Activated CD8-positive, alpha-beta T cell treated with anti-CD3 and anti-CD28 coated beads, Interleukin-2, amount 10 ng/mL, durations not matched to agents 7 days and 5 days (primary cell): ENCODE measurements at regions not wholly inside any gene's neighbourhood (a gene's known extent, or its start where the extent isn't known, plus 50 kb on each side); places are given as distances from the start of the nearest gene placed in this dataset.

Experiments
- ATAC-seq: fragments of 150-1000 bp; cut with Tn5 transposase; one replicate; pipeline ENCODE4 v1.10.0; 2021; ENCODE audit warnings: moderate library complexity
- CTCF ChIA-PET: fragments of 350-600 bp; sonication (Branson Sonifier 250); formaldehyde crosslinking; loops from one replicate; lab custom pipeline; 2021; ENCODE audit warnings: antibody characterized with exemption; lab: Charles Lee
- POLR2A ChIA-PET: fragments of 350-600 bp; sonication (Branson Sonifier 250); formaldehyde crosslinking; loops from one replicate; lab custom pipeline; 2021; ENCODE audit warnings: antibody characterized with exemption; lab: Charles Lee
- DNase-seq: peaks from one replicate; pipeline ENCODE4 v3.0.0-alpha.2; 2020
- H3K27ac Mint-ChIP-seq: one replicate; pipeline ENCODE4 v1.8.0; 2021; ENCODE audit warnings: mild to moderate bottlenecking, mixed read lengths
- H3K27me3 Mint-ChIP-seq: one replicate; pipeline ENCODE4 v1.8.0; 2021; ENCODE audit warnings: low read depth, mixed read lengths
- H3K36me3 Mint-ChIP-seq: one replicate; pipeline ENCODE4 v1.8.0; 2021; ENCODE audit warnings: low read depth, mixed read lengths
- H3K4me1 Mint-ChIP-seq: one replicate; pipeline ENCODE4 v1.8.0; 2021; ENCODE audit warnings: low read depth, mixed read lengths
- H3K4me3 Mint-ChIP-seq: one replicate; pipeline ENCODE4 v1.8.0; 2021; ENCODE audit warnings: mild to moderate bottlenecking, mixed read lengths
- H3K9me3 Mint-ChIP-seq: one replicate; pipeline ENCODE4 v1.8.0; 2022; ENCODE audit warnings: mixed read lengths; ENCODE audit not compliant: insufficient read depth

GRCh38 chr9:117546894-117547678 is 132.2 kb upstream of the ASTN2 start:
- DNase-seq (peak; percentile 24), ATAC-seq (no peak)
- Mint-ChIP-seq H3K9me3 (no peaks in the 10 kb centered on the region), H3K27me3 (no peaks in the 10 kb centered on the region), H3K36me3 (no peaks in the 10 kb centered on the region), H3K27ac (no peak overlapping the region), H3K4me3 (no peak overlapping the region), H3K4me1 (peaks cover 6% of the 10 kb centered on the region)
- ChIA-PET CTCF (interaction anchor here (1.3 to 1.5 kb wide), 2 partner anchors 9 to 59 kb away, joined by 3 to 8 read pairs; no protein-coding TSS in a partner anchor), POLR2A (no interaction called here)

- Mint-ChIP-seq H3K27ac (no peak overlapping the region), H3K4me1 (peaks cover 6% of the 10 kb centered on the region), H3K36me3 (no peaks in the 10 kb centered on the region), H3K4me3 (no peak overlapping the region), H3K27me3 (no peaks in the 10 kb centered on the region), H3K9me3 (no peaks in the 10 kb centered on the region)
- POLR2A ChIA-PET = no interaction called here
- ATAC-seq (no peak), DNase-seq (no peak)
- CTCF ChIA-PET = no interaction called here
Observed at GRCh38 chr9:117545846-117546245, 131.0 kb upstream of the ASTN2 start.

- POLR2A ChIA-PET = no interaction called here
- H3K27me3 Mint-ChIP-seq = no peaks in the 10 kb centered on the region
Observed at GRCh38 chr9:117543089-117543488, 128.2 kb upstream of the ASTN2 start.

GRCh38 chr9:117542021-117542420 is 127.2 kb upstream of the ASTN2 start:
- Mint-ChIP-seq H3K27me3 (no peaks in the 10 kb centered on the region), H3K4me3 (no peak overlapping the region), H3K4me1 (peaks cover 3% of the 10 kb centered on the region), H3K9me3 (no peaks in the 10 kb centered on the region), H3K36me3 (no peaks in the 10 kb centered on the region), H3K27ac (no peak overlapping the region)
- ChIA-PET CTCF (no interaction called here), POLR2A (no interaction called here)
- DNase-seq (no peak), ATAC-seq (no peak)

More at GRCh38 chr9:117543089-117543488, 128.2 kb upstream of the ASTN2 start:
- H3K9me3 Mint-ChIP-seq = no peaks in the 10 kb centered on the region
- peaks cover 6% of the 10 kb centered on the region for H3K4me1 Mint-ChIP-seq
- ATAC-seq (no peak), DNase-seq (no peak)
- no peaks in the 10 kb centered on the region for H3K36me3 Mint-ChIP-seq
- no peak overlapping the region for H3K4me3 Mint-ChIP-seq
- H3K27ac Mint-ChIP-seq = no peak overlapping the region
- CTCF ChIA-PET = no interaction called here

GRCh38 chr9:117541181-117541580 is 126.3 kb upstream of the ASTN2 start:
- no peak for ATAC-seq
- DNase-seq = no peak
- Mint-ChIP-seq H3K27me3 (no peaks in the 10 kb centered on the region), H3K4me3 (no peak overlapping the region), H3K9me3 (no peaks in the 10 kb centered on the region), H3K27ac (no peak overlapping the region), H3K36me3 (no peaks in the 10 kb centered on the region), H3K4me1 (no peaks in the 10 kb centered on the region)
- ChIA-PET CTCF (no interaction called here), POLR2A (no interaction called here)

- no peaks in the 10 kb centered on the region for H3K4me1 Mint-ChIP-seq
- H3K4me3 Mint-ChIP-seq = no peak overlapping the region
- no peaks in the 10 kb centered on the region for H3K9me3 Mint-ChIP-seq
Observed at GRCh38 chr9:117535973-117536372, 121.1 kb upstream of the ASTN2 start.

GRCh38 chr9:117535434-117535833 is 120.6 kb upstream of the ASTN2 start:
- H3K27me3 Mint-ChIP-seq = no peaks in the 10 kb centered on the region
- H3K9me3 Mint-ChIP-seq = no peaks in the 10 kb centered on the region
- ChIA-PET CTCF (no interaction called here), POLR2A (no interaction called here)
- DNase-seq (no peak), ATAC-seq (no peak)
- H3K27ac Mint-ChIP-seq = no peak overlapping the region
- no peaks in the 10 kb centered on the region for H3K4me1 Mint-ChIP-seq
- H3K4me3 Mint-ChIP-seq = no peak overlapping the region
- no peaks in the 10 kb centered on the region for H3K36me3 Mint-ChIP-seq

More at GRCh38 chr9:117535973-117536372, 121.1 kb upstream of the ASTN2 start:
- POLR2A ChIA-PET = no interaction called here
- CTCF ChIA-PET = no interaction called here
- Mint-ChIP-seq H3K36me3 (no peaks in the 10 kb centered on the region), H3K27ac (no peak overlapping the region), H3K27me3 (no peaks in the 10 kb centered on the region)
- ATAC-seq (no peak), DNase-seq (no peak)

GRCh38 chr9:117528225-117528624 is 113.4 kb upstream of the ASTN2 start:
- DNase-seq = no peak
- ATAC-seq = no peak
- no peaks in the 10 kb centered on the region for H3K27me3 Mint-ChIP-seq
- no peak overlapping the region for H3K27ac Mint-ChIP-seq
- CTCF ChIA-PET = interaction anchor here (0.6 kb wide), 1 partner anchor 36 kb away, joined by 3 read pairs; no protein-coding TSS in a partner anchor
- no peaks in the 10 kb centered on the region for H3K9me3 Mint-ChIP-seq
- POLR2A ChIA-PET = no interaction called here
- H3K4me1 Mint-ChIP-seq = no peaks in the 10 kb centered on the region
- no peak overlapping the region for H3K4me3 Mint-ChIP-seq
- no peaks in the 10 kb centered on the region for H3K36me3 Mint-ChIP-seq

GRCh38 chr9:117526674-117527073 is 111.8 kb upstream of the ASTN2 start:
- H3K27me3 Mint-ChIP-seq = no peaks in the 10 kb centered on the region
- no peaks in the 10 kb centered on the region for H3K9me3 Mint-ChIP-seq
- ChIA-PET CTCF (no interaction called here), POLR2A (no interaction called here)
- no peaks in the 10 kb centered on the region for H3K36me3 Mint-ChIP-seq
- H3K27ac Mint-ChIP-seq = no peak overlapping the region
- no peak for ATAC-seq
- H3K4me3 Mint-ChIP-seq = no peak overlapping the region
- DNase-seq = no peak
- no peaks in the 10 kb centered on the region for H3K4me1 Mint-ChIP-seq

GRCh38 chr9:117523531-117524153 is 108.8 kb upstream of the ASTN2 start:
- Mint-ChIP-seq H3K27ac (no peak overlapping the region), H3K27me3 (no peaks in the 10 kb centered on the region), H3K4me1 (no peaks in the 10 kb centered on the region), H3K4me3 (no peak overlapping the region), H3K36me3 (no peaks in the 10 kb centered on the region), H3K9me3 (no peaks in the 10 kb centered on the region)
- ATAC-seq (no peak), DNase-seq (no peak)
- ChIA-PET CTCF (no interaction called here), POLR2A (no interaction called here)

GRCh38 chr9:117521293-117521692 is 106.4 kb upstream of the ASTN2 start:
- CTCF ChIA-PET = no interaction called here

More at GRCh38 chr9:117521293-117521692, 106.4 kb upstream of the ASTN2 start:
- no peaks in the 10 kb centered on the region for H3K9me3 Mint-ChIP-seq
- H3K27ac Mint-ChIP-seq = no peak overlapping the region
- H3K4me1 Mint-ChIP-seq = no peaks in the 10 kb centered on the region
- DNase-seq (no peak), ATAC-seq (no peak)
- no peaks in the 10 kb centered on the region for H3K27me3 Mint-ChIP-seq
- H3K4me3 Mint-ChIP-seq = no peak overlapping the region
- no peaks in the 10 kb centered on the region for H3K36me3 Mint-ChIP-seq
- POLR2A ChIA-PET = no interaction called here
